ENCODE measurements at regions not wholly inside any gene's neighbourhood (a gene's known extent, or its start where the extent isn't known, plus 50 kb on each side); places are given as distances from the start of the nearest gene placed in this dataset.

DNA sequence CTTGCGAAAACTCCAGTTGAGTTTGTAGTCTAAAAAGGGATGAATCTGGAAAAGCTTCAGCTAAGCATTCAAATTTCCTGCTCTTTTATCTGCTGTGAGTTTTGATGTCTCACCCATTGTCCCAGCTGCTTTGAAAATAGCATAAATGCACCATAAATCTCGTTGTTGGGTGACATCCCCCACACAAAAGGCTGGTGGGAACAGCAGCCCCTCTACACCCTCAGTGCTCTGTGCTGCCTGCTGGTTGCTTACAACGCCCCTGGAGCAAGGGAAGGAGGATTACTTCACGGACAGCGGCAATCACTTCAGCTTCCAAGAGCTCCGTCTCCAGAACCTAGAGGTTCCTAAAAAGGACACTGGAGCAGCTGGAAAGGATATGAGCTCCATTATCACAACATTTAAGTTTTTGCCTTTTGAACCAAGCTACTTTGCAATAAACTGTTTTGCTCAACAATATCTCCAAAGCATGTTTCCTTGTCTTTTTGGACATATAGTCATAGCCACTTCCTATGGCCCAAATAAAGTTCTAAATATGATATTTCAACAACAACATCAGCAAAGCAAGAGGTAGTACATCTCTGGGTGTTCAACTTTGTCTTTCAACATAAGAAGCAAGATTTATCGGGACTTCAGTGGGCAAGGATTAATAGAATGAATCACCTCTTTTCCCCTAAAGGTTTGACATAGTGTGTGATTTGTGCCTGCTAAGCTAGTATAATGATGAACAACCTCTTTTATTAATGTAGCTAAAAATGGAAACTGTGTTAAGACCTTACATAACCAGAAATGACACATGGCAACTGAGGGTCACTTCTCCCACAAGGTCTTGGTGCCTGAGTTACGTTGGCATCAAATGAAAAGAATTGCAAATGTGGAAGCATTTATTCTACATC, 413.5 kb downstream of the TXNL1 start:
- H3K4me1 Mint-ChIP-seq, result peaks cover 6% of the 10 kb centered on the region
- no peak overlapping the region for H3K4me3 Mint-ChIP-seq
- POLR2A ChIA-PET, result no interaction called here
- ATAC-seq (ENCODE audit: low read depth) (no peak), DNase-seq (no peak)
- TF ChIP-seq CTCF (IDR thresholded peaks at IDR 0.05), result no peak
- peaks cover 8% of the 10 kb centered on the region for H3K9me3 Mint-ChIP-seq
- no peaks in the 10 kb centered on the region for H3K27me3 Mint-ChIP-seq
- no peaks in the 10 kb centered on the region for H3K36me3 Mint-ChIP-seq (ENCODE audit: low read depth)
- intact Hi-C loops (cut with micrococcal nuclease), result no loop called here
- CTCF ChIA-PET, result no interaction called here
- H3K27ac Mint-ChIP-seq, result no peak overlapping the region

- intact Hi-C loops (cut with micrococcal nuclease), result no loop called here
- POLR2A ChIA-PET, result no interaction called here
Observed at GRCh38 chr18:56221195-56222065, 417.0 kb downstream of the TXNL1 start.

DNA sequence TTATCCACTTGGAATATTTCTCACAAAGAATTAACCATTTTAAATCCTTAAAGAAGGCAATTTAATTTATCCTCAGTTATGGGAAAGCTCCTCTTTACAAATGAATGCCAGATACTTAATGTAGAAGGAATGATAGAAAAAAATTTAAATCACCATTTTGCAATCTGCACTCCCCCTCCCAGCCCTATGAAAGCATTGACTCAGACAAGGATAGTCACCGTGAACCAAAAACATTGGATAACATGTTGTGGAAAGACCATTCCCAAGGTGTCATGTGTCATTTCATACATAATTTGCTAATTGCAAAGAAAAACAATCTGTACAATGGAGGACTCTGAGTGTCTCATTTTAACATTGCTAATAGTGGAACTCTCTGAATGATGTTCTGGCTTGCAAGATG, 421.0 kb downstream of the TXNL1 start:
- no peaks in the 10 kb centered on the region for H3K9me3 Mint-ChIP-seq
- H3K27ac Mint-ChIP-seq, result no peak overlapping the region
- no peaks in the 10 kb centered on the region for H3K27me3 Mint-ChIP-seq
- no peak for TF ChIP-seq CTCF (IDR thresholded peaks at IDR 0.05)
- no peak for DNase-seq
- H3K36me3 Mint-ChIP-seq (ENCODE audit: low read depth), result no peaks in the 10 kb centered on the region
- H3K4me1 Mint-ChIP-seq, result no peaks in the 10 kb centered on the region
- POLR2A ChIA-PET, result no interaction called here
- intact Hi-C loops (cut with micrococcal nuclease), result no loop called here
- no peak overlapping the region for H3K4me3 Mint-ChIP-seq
- no peak for ATAC-seq (ENCODE audit: low read depth)
- CTCF ChIA-PET, result no interaction called here

More at GRCh38 chr18:56221195-56222065, 417.0 kb downstream of the TXNL1 start:
- Mint-ChIP-seq H3K9me3 (no peaks in the 10 kb centered on the region), H3K27me3 (no peaks in the 10 kb centered on the region), H3K4me1 (no peaks in the 10 kb centered on the region), H3K4me3 (no peak overlapping the region), H3K36me3 (ENCODE audit: low read depth) (no peaks in the 10 kb centered on the region), H3K27ac (no peak overlapping the region)
- TF ChIP-seq CTCF (IDR thresholded peaks at IDR 0.05), result no peak
- DNase-seq (no peak), ATAC-seq (ENCODE audit: low read depth) (no peak)
- CTCF ChIA-PET, result no interaction called here

- no peak for ATAC-seq (ENCODE audit: low read depth)
- H3K27ac Mint-ChIP-seq, result no peak overlapping the region
Observed at GRCh38 chr18:56214706-56215105, 423.7 kb downstream of the TXNL1 start.

More at GRCh38 chr18:56214706-56215105, 423.7 kb downstream of the TXNL1 start:
- H3K36me3 Mint-ChIP-seq (ENCODE audit: low read depth), result no peaks in the 10 kb centered on the region
- no peaks in the 10 kb centered on the region for H3K9me3 Mint-ChIP-seq
- H3K27me3 Mint-ChIP-seq, result no peaks in the 10 kb centered on the region
- peaks cover 20% of the 10 kb centered on the region for H3K4me1 Mint-ChIP-seq
- DNase-seq, result no peak
- no peak overlapping the region for H3K4me3 Mint-ChIP-seq
- CTCF ChIA-PET, result no interaction called here
- no peak for TF ChIP-seq CTCF (IDR thresholded peaks at IDR 0.05)
- intact Hi-C loops (cut with micrococcal nuclease), result no loop called here
- POLR2A ChIA-PET, result no interaction called here

Data from activated B cell treated with CpG ODN at 0.5 μM for 24 hours (primary cell).